HG03460 (cell line): ENCODE measurements at regions not wholly inside any gene's neighbourhood (a gene's known extent, or its start where the extent isn't known, plus 50 kb on each side); places are given as distances from the start of the nearest gene placed in this dataset.
"Not testable (repeated sequence)": the region's sequence is repeated elsewhere in the genome, so short reads cannot be mapped to it uniquely, and the experiment has no call there.

Experiments used
- ATAC-seq: cut with Tn5 transposase; IDR thresholded peaks from one replicate; pipeline ENCODE4 v1.9.1; 2021; ENCODE audit not compliant: unreplicated experiment

DNA sequence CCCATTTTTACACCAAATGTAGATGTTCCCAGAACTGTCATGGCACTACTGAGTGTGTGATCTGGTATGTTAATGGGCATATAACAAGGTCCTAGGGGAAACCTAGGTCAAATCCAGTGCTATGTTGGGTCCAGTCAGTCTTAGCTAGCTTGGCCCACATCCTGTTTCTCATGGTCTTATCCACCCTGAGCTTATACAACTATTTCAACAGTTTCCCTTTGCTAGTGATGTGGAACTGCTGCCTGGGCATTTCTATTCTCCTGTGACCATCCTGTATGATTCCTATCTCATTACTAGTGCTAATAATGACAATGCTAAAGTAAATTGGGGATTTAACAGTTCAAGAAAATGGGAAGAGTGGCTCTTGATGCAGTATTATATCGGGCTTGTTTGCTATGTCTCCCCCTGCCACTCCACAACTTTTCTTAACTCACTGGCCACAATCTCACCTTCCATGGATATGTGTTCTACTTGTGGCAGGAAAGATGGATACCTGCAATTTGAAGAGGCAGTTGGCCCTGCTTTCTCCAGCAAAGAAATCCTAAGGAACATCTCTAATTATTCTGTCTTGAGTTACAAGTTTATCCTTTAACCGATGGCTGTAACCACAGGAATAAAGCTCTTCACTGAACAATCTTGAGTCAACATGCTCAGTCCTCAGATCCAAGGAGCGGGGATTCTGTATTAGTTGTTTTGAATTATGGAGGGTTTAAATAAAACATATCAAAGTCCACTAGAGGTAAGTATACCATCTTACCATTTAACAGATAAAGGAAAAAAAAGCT lies 707.8 kb downstream of the XPNPEP1 start:
- no peak for ATAC-seq

DNA sequence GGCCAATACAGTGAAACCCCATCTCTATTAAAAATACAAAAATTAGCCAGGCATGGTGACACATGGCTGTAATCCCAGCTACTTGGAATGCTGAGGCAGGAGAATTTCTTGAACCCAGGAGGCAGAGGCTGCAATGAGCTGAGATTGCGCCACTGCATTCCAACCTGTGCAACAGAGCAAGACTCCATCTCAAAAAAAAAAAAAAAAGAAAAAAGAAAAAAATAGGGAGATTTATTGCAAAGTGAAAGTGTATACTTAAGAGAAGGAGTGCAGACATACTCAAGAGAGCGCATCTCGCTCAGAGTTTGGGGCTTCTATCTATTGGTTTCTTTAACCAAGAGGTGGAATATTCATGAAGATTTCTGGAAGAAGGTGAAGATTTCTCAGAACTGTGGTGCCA lies 708.4 kb downstream of the XPNPEP1 start:
- not testable (repeated sequence) for ATAC-seq

DNA sequence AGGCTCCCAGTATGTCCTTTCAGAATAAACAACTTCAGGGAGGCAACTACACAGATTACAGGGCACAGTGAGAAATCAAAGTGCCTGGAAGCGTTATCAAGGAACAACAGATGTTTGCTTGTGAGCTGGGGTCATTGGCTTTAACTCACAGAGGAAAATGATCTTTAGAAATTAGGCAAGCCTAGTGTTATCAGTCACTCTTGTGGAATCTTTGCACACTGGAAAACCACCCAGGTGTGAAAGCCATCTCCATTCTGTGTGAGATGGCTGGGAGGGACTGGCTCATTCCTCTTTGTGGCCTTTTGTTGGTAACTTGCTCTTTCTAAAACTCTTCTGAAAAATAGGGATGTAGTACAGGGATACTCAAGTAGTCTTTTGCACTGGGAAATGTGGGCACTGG lies 716.0 kb downstream of the XPNPEP1 start:
- ATAC-seq, result no peak

DNA sequence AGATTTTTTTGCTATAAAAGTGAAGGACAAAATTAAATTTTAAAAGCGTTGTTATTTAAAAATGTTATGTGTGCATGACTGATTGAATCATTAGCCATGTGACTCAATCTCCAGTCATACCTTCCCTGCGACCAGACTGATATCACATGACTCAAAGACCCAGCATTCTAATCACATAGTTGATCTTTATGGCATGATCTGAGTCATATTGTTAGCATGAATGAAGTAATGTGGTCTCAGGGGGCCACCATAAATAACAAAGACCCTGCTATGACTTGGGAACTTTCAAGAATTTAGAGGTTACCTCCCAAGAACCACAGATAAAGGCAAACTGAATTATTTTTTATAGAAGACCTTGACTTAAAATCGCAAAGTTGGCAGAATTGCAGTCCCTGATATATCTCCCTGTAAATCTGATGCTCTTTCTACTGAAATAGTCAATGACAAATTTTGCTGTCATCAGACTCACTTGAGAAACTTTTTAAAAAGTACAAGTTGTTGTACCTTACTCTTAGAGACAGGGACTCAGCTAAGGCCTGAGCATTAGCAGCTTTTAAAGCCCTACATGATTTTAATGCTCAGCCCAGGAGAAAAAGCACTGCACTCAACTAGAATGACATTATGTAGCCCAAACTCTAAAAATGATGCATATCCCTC lies 717.3 kb downstream of the XPNPEP1 start:
- ATAC-seq, result no peak

DNA sequence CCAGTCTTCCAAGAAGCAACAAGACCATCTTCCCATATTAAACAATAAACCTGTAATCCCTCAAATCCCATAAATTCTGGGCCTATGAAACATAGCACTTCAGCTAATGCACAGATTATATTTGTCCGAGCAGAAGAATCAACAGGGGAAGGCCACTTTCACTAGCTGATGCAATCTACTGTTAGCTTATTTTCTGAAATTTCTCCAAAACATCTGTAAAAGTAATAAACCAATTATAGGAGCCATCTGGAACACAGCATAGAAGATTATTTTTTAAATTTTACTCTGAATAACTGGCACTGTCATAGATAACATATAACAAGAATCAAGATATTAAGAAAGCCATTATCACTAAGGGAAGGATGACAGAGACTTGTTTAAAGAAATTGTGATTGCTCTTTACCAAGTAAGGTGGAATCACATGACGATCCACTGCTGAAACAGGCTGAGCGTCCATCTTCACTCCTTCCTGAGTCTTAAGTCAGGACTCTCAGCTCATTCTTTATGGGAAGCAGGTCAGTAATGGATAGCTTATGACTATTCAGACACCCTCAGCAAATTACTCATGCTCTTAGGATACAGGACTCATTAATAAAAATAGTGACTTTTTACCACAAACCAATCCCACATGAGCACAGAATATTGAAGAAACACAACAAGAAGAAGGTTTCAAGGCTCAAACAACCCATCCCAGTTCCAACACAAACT lies 719.5 kb downstream of the XPNPEP1 start:
- ATAC-seq, result no peak

DNA sequence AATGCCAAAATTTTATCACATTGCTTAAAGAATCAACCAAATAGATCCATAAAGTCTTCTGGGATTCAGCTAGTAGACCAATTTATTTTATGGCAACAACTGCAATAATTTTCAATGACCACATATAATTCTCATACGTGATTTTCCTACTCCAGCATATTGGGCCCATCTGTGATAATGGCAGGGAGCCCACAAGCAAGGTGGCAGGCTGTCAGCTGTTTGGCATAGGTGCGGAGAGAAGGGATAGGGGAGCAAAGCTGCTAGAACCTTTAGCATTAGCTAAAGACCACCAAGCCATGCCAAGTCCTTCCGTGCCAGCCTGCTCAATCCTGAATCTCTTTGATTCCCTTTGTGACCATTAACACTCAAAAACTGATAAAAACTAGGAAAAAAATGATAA lies 721.2 kb downstream of the XPNPEP1 start:
- no peak for ATAC-seq

DNA sequence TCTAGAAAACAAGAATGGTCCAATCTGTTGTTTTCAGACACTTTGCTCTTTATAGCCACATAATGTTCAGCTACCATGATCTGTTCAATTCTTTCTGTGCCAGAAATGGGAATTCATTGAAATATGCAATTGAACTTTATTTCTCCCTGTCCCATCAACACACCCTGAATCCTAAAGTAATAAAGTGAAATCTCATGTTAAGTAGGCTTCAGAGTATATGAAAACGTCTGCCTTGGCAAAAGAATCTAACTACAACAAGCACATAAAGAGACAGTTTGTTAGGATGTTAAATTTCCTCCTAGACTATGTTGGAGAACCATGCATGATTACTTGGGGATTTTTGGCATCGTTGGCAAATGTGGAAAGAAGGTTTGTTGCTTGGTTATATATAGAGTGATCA lies 722.7 kb downstream of the XPNPEP1 start:
- ATAC-seq, result no peak

DNA sequence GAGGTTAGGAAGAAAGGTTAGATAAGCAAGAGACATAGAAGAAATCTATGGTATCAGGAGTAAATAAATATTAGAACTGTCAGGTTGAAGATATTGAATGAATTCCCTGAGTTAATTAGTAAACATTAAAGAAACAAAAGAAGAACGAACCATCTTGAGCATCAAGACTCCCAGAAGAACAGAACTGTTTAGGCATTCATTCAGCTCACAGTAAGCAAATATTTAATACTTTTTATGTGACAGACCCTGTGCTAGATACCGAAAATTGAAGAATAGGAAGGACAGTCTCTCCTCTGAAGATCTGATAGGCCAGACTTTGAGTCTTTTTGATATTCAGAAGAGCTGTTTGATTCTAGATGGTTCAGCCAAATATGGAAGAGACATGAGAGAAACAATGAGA lies 731.5 kb downstream of the XPNPEP1 start:
- ATAC-seq, result no peak

DNA sequence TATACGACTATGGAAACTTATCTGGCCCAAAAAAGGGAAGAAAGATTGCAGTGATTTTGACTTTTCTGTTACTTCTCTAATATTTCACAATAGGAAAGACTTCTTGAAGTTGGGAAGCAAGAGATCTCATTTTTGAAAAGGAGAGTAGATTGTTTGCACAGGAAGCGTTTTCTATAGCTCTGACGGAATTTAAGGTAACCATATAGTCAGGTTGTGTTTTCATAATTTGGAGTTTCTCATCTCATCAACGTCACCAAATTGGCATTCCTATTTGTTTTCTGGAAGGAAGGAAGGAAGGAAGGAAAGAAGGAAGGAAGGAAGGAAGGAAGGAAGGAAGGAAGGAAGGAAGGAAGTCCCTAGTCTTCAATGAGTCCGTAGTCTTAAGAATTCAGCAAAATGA lies 732.0 kb downstream of the XPNPEP1 start:
- no peak for ATAC-seq

DNA sequence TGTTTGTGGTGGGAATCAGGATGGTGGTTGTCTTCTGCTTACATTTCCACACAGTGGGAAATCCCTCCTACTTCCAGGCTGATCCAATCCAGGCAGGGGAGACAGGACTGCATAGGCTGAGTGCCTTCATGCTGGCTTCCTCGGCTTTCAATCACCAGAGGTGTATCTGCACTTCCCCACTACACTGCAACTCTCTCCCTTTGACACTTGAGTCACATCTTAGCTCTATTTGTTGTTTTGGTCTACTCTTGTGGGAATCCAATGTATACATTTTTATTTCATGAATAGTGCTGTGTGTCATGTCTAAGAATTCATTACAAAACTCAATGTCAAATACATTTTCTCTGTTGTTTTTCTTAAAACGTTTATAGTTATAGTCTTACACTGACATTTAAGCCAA lies 735.6 kb downstream of the XPNPEP1 start:
- ATAC-seq, result no peak

DNA sequence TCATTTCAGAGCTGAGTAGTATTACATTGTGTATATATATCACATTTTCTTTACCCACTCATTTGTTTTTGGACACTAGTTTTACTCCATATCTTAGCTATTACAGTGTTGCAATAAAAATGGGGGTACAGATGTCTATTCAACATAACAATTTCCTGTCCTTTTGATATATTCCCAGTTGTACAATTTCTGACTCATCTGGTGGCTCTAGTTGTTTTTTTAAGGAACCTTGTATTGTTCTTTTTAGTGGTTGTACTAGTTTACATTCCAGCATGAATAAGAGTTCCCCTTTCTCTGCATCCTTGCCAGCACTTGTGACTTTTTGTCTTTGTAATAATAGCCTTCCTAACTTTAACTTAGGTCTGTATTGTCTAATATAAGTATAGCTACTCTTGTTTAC lies 739.9 kb downstream of the XPNPEP1 start:
- ATAC-seq, result no peak

DNA sequence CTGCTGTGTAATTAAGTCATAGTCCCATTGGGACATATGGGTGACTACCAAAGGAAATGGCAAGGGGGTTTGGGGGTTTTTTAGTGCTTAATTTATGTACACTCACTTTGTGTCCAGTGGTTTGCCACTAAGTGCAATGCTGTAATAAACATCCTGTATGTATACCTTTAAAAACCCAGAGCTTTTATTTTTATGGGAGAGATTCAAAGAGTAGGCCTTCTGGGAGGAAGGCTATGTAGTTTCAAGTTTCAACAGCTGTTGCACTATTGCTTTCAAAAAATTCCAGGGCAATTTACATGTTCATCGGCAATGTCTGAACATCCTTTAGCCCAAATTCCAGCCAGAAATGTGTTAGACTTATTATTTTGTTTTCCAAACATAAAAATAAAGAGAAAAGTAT lies 744.7 kb downstream of the XPNPEP1 start:
- ATAC-seq, result no peak

DNA sequence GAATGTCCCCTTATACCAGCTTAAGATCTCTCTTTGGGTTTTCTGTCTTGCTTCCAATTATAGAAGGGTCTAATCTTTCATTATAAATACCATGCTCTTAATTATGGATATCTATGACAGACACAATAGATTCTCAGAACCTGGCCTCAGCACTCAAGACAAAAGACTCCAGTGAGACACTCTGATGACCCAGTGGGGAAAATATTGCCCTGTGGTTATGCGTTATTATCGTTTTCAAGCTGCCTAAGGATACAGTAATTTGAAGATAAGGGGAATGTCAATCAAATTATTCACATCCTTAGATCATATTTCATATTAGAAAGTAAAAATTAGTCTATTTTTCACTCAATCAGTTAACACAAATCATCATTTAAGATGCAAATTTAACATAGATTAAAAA lies 748.8 kb downstream of the XPNPEP1 start:
- no peak for ATAC-seq

DNA sequence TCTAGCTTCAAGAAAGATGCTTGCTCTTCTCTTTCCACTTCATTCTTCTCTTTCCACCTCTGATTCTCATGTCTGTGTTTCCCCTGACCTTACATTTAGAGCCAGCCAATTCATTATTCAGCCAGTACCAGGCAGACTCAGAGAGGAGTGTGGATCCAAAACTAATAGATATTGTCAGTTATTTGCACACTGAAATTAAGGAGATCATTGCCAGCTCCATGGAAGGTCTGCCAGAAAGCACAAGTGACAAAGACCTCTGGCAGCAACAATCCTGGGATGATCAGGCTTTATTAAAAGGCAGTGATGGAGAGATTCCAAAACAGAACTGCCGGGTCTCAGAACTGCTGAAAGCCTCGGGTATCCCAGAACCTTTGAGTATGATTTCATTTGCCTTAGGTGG lies 749.4 kb downstream of the XPNPEP1 start:
- ATAC-seq, result no peak

DNA sequence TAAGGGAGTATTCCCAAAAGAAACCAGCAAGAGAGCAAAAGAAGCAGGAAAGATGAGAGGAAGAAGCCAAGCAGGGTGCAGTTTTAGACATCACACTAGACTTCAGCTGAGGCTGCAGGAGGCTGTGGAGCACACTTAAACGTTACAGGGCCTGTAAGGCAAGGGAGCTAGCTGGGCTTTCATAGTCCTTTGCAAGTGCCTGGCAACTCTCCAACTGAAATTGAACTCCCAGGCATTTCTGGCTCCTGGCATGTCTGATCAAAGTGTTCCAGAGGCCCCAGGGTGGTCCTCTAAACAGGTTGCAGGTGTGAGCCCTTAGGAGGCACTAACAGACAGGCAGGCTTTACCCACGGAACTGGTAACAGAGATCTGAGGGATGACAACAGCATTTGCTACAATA lies 750.2 kb downstream of the XPNPEP1 start:
- no peak for ATAC-seq

DNA sequence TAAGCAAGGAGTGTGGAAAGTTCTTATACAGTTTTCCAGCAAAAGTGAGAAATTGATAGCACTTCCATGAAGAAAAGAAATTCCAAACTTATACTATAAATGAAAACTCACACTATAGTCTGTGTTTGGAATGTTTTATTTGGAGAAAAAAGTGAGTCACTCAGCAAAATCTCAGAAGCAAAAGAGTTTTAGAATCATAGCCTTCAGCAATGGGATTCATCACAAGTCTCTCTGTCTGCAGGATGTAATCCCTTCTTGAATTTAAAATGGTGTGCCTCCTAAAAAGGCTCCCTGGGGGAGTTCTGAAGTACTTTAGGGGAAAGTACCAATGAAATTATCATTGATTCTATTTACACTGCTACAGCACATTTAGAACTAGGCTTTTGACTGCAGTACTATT lies 756.4 kb downstream of the XPNPEP1 start:
- no peak for ATAC-seq

DNA sequence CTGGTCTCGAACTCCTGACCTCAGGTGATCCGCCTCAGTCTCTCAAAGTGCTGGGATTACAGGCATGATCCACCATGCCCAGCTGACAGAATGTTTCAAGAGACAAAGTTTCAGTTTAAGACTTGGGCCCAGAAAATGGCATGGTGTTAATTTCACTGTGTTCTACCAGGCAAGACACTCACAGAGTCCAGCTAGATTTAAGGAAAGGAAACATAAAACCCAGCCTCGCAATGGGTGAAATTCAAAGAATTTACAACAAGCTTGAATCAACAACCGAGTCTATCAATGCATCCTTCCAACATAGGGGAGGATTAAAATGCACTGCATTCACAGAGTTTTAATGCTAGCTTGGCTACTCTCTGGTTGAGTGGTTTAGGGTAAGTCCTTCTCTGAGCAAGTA lies 764.0 kb downstream of the XPNPEP1 start:
- no peak for ATAC-seq

DNA sequence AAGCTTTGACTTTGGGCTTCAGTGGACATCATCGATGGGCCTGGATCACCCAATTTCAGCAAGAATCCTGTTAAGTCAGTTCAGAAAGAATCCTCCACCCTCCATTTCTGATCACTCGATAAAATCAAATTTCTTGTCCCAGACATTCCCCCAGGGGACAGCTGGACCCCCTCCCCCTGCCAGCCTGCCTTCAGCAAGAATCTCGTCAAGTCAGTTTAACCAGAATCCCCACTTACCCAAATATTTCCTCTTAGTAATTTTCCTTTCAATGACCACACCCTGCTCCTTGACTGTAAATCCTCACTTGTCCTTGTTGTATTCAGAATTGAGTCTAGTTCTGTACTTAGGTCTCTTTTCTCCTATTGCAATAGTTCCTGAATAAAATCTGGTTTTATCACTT lies 766.9 kb downstream of the XPNPEP1 start:
- no peak for ATAC-seq

DNA sequence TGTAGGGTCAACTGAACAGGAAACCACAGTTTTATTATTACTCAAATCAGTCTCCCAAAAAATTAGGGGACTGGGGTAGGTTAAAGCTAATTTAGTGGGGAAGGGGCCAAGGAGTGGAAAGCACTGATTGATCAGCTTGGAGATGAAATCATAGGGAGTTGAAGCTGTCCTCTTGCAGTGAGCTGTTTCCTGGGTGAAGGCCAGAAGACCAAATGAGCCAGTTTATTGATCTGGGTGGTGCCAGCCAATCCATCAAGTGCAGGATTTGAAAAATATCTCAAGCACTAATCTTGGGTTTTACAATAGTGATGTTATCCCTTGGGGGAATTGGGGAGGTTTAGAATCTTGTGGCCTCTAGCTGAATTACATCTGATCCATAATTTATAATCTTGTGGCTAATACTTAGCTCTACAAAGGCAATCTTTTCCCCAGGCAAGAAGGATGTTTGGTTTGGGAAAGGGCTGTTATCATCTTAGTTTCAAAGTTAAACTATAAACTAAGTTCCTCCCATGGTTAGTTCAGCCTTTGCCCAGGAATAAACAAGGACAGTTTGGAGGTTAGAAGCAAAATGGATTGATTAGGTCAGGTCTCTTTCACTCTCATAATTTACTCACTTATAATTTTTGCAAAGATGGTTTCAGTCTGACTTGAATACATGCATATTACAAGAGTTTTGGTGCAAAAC lies 773.5 kb downstream of the XPNPEP1 start:
- no peak for ATAC-seq

DNA sequence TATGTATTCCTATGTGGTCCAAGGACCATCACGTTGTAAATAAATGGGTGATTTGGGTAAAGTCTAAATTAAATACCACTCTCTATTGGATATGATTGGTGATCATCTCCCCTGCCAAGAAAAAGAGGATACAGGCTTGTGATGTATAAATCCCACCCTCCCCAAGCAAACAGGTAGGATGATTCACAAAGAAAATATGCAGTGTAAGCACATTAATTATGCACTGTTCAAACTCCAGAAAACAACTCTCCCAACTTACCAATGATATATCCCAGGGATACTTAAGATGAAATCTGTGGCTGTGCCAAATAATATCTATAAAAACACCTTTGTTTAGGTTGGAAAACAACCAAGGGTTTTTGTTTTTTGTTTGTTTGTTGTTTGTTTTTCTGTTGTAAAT lies 795.9 kb downstream of the XPNPEP1 start:
- no peak for ATAC-seq

DNA sequence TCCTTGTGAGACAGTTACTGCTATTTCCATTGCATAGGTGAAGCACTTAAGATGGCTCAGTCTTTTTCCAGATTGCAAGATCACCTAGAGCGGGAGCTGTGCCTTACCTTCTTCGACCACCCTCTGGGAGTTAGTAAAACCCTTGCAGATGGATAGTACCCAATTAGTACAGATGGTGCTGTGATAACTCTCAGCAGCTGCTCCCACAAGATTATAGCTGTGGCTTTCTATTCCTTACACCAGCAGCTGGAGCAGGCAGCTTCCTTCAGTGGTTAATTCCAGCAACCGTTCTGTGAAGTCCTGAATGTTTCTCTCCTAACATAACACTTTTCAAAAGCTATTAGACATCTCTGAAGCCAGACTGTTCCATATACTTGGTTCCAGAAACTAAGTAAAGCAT lies 796.8 kb downstream of the XPNPEP1 start:
- ATAC-seq, result no peak

DNA sequence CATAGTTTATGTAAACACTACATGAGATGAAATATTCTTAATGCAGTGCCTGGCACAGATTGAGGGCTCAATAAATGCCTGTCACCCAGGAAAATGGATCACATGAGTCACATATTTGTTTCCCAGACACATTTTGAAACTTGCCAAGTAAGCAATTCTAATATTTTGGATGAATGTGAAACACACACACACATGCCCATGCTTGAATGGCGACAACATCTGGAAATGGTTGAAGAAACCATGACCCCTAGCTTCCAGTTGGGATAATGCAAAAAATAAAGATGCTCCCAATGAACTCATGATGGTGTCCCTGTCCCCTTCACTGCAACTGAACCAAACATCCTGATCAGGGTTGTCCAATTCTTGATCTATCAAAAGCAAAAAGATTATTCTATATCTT lies 797.3 kb downstream of the XPNPEP1 start:
- no peak for ATAC-seq
